ENCODE measurements at regions not wholly inside any gene's neighbourhood (a gene's known extent, or its start where the extent isn't known, plus 50 kb on each side); places are given as distances from the start of the nearest gene placed in this dataset.

DNA sequence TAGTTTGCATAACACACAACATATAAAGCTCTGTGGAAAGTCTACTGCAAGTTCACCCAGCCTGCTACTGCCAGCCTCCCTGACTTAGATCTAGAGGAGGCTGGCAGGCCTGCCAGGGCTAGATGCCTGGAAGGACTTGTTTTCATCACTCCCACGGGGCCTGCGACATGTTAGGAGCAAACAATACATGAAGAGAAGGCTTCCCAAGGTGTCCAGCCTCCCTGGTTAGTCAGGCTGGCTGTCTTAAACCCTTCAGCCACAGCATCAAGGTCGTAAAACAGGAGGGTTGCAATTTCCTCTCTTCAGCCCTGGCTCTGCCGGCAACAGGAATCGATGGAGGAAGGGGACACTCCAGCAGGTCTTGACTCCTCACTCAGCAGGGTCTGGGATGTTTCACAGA is 104.5 kb downstream of the NGF start:
- no peak for DNase-seq (ENCODE audit: low spot score)

DNA sequence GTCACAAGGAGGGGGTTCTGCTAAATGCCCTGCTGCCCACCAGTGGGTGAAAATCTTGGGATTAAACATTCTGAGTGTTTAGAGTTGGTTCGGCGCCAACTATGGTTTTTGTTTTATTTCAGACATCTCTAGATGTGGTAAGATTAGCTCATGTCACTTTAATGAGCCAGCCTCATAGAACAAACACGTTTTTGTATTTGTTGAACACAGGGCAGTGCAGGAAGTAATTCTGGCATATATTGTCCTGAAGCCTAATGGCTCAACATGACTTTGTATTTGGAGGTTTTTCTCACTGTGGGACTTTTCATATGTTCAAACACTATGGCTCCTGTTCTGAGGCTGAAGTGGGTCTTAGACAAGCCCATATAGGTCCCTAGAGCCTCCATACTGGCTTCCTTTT is 107.8 kb downstream of the NGF start:
- DNase-seq (ENCODE audit: low spot score): no peak

DNA sequence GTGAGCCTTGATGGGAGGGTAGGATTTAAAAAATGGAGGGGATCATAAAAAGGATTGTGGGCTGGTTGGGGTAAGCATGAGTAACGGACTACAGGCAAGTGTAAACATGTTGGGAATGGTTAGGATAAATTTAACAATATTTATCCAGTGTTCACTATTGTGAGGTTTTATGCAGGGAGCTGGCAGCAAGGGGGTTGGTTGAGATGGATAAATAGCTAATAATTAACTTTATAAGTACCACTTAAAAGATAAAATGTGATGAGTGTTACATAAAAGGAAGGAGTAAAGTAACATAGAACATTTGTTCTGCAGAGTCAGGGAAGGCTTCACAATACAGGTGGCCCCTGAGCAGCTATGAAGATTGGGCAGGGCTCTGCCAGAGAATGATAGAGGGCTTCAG is 109.0 kb downstream of the NGF start:
- DNase-seq (ENCODE audit: low spot score): no peak

DNA sequence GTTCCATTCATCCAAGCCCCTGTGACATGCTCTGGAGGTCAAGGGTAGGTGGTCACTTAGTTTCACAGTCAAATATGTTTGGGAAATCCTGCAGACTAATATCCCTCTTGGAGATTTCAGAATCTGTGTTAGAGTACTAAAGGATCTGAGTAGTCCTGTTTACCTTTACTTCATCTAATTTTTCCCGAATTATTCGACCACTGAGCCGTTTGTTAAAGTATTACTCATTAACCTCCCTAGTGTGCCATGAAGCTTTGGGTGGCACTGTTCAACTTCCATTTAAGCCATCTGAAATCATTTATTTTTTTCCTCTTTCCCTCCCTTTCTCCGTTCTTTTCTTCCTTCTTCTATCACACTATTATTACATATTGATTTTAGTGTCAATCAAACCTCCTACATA is 109.9 kb downstream of the NGF start:
- no peak for DNase-seq (ENCODE audit: low spot score)

DNA sequence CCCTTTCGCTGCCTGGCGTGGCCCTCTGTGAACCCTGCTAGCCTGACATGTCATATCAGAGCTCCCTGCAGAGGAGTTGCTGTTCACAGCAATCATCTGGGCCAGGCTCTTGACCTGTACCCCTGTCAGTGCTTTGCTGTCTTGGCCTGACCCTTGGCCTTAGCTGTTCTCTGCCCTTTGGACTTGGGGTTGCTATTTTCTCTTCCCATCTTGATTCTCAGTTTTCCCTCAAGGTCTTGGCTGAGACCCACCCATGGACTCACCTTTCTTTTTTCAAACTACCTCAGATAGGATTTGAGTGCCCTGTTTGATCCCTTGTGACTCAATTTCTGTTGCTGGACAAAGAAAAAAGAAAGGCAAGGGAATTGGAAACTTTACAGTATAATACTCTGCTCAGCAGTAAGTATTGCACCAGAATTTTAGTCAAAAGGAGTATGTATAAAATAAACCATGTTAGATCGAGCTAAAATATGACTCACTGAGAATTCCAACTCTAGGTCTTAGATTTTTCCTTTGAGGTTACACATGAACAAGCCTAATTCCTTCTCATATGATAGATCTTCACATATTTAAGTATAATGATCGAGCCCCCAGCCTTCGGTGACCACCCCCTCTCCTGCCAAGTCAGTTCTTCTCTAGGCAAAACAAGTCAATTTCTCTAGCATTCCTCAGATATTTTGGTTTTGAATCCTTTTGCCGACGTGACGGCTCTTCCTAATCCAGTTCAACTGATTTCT is 110.5 kb downstream of the NGF start:
- no peak for DNase-seq (ENCODE audit: low spot score)

DNA sequence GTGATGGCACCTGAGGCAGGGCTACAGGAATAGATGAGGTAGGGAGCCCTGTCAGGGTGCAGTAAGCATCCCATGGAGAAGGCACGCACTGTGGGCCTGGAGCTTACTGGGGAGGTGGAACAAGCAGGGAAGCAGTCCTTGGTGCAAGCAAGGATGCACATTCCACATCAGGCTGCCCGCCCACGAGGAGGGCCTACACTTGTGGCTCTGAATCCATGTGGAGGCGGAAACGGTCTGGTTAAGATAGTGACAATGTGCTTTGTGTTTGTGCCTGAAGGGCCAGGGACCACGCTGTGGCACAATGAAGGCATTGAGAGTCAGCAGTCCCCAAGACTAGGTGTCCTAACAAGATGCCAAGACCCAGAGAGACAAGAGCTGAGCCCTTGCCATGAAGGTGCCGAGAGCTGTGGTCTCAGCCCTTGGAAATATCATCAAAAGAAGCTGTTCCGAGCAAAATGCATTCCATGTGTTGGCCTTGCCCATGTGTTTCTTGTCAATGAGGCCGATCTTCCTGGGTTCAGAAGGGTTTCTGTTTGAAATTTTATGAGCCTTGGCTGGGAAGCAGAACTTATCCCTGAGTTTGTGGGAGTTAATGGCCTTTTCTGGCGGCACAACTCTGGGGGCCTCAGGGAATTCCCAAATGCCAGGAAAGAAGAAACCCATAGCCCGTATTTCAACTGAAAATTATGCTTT is 111.9 kb downstream of the NGF start:
- no peak for DNase-seq (ENCODE audit: low spot score)

DNA sequence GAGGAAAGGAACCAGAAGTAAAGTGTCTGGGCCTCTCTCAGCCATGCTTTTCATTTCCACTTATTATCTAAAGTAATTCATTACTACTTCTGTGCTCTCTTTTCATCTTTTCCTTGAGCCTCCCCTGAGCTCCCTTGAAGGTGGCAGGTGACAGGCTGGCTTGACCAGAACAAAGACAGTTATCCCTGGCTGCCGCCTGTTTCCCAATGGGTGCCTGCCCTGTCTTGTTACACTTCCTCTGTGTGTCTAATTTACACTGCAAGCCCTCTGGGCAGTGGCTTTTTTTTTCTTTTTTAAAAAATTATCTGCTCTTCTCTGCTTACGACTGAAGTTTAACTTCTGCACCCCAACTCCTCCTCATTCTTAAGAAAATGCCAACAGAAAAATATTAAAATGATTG is 113.4 kb downstream of the NGF start:
- no peak for DNase-seq (ENCODE audit: low spot score)

DNA sequence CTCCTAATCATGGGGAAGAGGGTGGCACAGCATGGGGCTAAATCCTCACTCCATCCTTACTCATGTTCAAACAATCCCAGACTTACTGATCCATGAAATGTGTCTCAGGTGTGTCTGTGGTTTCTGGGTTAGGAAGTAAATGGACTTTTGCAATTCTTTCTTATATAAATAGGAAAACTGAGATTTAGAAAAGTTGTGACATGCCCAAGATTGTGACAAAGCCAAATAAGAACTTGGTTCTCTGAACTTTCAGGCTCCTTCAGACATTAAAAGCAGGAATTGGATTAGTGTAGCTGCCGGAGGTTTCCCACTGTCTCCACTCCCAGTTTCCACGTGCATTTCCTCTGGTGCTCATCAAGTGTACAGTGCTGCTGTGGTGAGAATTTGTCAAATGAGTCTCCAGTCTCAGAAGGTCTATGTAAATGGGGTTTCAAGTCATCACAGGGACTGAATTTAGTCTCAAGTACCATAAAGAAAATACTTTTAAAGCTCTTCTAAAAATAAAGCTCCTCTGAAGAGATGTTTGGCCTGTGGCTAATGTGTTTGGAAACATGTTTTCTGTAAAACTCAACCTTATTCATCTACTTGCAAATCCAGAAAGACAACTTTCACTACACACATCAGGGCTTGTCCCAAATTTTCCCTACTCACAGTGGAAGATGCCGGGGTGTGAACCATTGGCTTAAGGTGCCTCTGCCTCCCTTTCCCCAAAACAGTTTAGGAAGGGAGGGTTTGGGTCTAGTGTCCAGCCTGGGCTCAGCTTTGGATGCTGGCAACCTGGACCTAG is 115.2 kb downstream of the NGF start:
- no peak for DNase-seq (ENCODE audit: low spot score)

DNA sequence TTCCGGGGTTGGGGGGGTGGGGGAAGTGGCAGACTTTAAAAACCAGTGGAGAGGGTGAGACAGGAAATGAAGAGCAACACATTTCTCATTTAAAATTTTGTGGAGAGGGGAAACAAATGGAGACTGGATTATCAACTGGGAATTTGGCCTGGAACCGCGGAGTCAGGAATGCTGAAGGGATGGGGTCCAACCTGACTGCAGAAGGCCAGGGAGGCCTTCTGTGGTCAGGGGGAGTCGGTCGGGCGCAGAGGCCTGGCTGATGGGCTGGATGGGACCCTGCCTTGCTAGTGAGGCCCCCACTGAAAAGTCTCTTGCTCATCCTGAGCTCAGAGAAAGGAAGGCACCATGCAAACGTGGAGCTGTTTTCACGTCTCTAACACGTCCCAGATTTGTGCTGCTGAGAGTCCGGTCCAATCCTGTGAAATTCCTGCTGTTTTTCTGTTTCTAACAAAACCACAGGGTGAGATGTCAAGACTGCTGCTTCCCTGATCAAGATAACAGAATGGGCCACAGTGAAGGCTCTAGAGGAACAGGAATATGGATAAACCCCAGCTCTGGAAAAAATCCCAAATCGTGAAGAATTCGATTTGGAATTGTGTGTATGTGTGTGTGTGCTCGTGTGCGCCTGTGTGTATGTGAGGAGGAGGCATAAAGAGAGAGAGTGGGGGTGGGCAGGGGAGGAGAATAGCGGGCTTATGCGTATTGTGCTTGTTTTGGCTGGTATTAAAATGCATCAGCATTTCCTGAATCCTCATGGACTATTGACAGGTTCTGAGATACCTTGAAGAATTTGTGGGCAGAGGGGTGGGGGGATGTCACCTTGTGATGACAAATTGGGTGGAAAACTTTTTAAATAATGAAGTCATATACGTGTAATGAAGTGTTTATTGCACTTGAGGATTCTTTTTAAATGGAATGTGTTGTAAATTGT is 117.4 kb downstream of the NGF start:
- DNase-seq (ENCODE audit: low spot score): no peak

DNA sequence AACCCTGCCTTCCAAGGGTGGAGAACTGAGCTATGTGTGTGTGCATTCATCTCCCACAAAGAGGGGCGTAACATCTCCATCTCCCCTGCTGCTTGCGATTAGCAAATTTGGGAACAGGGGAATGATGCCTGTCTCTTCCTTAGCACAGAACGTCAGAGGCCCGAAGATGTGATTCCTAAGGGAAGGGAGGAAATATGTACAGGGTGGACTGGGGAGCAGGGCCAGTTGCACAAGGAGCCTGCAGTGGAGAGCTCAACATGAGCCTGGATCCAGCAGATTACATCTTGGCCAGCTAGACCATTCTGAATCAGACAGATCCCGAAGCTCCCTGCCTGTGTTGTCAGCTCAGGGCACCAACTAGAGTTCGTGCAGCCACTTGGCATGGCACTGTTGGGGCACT is 118.1 kb downstream of the NGF start:
- no peak for DNase-seq (ENCODE audit: low spot score)

DNA sequence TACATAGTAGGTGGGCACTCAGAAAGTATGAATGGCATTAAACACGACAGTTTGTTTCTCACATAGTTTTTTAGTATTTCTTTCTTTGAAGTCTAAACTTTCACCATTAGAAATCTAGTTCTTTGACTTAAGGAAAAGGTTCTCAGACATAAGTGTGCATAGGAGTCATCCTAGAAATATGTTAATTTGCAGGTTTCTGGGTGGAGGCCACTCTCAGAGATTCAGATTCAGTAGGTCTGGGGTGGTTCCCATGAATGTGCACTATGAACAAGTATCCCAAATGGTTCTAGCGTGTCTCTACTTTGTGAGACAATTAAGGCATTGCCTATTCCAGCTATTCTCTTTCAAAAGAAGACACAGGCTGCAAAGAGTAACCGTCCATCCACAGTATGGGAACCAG is 119.3 kb downstream of the NGF start:
- no peak for DNase-seq (ENCODE audit: low spot score)

DNA sequence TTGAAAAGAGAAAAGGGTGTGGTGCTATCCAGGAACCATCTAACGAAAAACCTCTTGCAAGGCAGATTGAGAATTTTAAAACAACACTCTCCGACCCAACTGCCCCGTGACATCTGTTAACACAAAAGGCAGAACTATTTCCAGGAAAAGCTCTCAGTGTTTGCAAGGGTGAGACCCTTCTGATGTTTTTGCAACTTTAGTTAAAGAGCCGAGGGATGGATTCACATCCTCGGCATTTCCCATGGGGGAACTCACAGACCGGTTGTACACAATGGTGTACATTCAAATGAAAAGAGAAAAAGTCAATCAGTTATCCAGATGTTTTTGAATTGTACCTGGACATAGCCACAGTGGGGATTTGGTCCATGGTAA is 120.0 kb downstream of the NGF start:
- DNase-seq (ENCODE audit: low spot score): no peak

DNA sequence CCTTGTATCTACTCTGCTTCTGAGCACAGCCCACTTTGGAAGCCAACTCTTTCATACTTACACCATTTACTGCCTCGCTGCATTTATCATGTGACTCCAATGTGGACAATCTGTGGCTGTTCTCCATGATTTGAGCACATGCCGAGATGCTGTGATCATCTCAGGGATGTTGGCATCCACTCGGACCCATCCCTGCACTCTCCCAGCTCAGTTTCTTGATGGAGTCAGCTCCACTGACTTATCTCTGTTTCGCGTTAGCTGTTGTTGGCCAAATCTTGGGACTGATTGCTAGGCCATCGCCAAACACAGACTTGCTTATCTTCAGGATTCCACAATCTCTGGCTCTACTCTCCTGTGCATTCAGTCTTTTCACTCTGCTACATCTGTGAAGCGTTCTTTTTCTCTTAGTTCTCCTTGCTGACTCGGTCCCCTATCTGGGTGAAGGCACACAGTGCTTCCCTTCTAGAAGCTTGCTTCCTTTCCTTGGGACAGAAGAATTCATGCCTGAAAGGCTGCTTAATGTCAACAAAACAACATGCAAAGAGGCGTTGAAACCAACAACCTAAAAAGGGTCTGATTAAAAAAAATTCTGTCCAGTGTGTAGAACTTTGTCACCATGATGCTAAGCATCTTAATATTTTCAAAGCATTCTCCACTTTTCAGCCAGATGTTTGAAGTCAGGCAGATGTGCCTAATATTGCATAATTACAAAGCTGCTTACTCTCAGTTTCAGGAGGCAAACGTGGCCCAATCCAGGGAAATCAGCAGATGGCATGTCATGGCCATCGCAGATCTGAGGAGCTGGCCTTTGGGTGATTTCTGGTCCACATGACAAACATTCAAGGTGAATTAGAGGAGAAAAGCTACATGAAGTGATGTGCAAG is 120.7 kb downstream of the NGF start:
- DNase-seq (ENCODE audit: low spot score): no peak

DNA sequence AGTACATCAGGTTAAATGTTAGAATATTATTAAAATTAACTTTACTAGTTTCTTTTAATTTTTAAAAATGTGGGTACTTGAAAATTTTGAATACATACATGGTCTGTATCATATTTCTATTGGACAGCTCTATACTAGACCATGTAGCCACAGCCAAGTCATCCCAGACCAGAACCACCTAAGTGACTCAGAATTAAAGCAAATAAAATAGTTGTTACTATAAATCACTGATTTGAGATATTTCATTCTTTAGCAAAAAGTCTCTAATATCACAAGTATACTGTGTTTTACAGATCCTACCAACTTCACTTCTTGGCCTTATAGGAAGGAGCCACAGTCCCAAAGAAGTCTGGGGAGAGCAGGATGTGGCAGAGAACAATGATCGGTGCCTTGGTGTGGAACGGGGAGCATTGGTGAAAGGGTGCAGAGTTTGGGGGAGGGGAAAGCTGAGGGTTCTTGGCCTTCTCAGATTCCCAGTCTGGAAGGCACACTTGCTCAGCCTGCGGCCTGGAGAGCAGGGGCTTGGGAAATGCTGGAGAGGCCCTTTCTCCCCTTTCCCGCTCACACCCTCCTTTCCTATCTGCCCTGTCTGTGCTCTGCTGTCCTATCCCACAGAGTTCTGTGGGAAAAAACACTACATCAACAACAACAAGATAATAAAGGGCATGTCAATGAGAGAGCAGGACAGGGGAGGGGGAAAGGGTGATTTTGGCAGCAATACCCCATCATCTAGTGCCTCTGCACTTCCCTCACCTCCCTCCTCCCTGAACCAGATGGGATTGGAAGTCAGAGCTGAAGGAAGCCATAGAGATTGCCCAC is 122.1 kb downstream of the NGF start:
- DNase-seq (ENCODE audit: low spot score): no peak

DNA sequence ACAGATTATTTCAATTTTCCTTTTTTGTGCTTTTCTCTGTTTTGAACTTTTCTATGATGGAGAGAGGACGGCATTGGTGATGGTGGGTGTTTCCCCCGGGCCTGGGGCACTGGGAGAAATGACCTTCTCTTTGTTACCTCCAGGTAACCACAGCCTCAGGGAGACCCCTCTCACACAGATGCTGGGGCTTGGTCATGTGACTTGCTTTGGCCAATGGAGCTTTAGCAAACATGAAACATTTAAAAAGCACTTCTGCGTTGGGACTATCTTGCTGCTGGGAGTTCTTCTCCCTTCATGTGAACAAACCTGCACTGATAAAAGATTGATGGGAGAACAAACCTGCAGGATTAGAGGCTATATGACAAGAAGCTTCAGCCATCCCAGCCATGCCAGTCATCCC is 122.9 kb downstream of the NGF start:
- DNase-seq (ENCODE audit: low spot score): no peak

DNA sequence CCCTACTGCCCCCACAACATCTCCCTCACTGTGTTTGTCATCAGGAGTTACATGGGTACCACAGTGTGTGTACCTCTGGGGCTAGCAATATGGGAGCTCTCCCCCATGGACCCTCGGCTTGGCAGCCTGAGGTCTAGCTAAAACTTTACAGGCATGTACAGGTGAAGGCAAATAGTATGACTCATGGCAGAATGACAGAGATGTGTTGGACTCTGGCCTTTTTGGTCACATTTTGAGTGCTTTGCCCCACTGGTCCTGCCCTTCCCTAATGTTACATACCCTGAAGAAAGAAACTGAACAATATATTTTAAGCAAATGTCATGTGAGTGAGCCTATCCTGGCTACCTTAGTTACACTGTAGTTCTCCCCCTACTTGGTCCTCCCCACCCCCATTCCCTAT is 124.0 kb downstream of the NGF start:
- DNase-seq (ENCODE audit: low spot score): no peak

DNA sequence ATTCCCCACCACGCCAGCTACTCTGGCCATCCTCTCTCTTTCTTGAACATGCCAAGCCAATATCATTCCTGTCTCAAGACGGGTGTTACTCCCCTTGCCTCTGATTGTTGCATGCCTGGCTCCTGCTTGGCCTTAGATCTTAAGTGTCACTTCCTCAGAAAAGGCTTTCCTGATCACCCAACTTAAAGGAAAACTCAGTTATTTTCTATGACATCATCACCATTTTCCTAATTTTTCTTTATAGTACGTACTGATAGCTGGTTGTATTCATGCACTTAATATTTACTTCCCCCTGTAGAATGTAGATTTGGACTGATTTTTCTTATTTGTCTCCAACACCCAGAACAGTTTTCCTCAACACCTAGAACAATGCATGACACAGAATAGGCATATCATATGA is 123.8 kb upstream of the TSPAN2 start:
- DNase-seq (ENCODE audit: low spot score): no peak

DNA sequence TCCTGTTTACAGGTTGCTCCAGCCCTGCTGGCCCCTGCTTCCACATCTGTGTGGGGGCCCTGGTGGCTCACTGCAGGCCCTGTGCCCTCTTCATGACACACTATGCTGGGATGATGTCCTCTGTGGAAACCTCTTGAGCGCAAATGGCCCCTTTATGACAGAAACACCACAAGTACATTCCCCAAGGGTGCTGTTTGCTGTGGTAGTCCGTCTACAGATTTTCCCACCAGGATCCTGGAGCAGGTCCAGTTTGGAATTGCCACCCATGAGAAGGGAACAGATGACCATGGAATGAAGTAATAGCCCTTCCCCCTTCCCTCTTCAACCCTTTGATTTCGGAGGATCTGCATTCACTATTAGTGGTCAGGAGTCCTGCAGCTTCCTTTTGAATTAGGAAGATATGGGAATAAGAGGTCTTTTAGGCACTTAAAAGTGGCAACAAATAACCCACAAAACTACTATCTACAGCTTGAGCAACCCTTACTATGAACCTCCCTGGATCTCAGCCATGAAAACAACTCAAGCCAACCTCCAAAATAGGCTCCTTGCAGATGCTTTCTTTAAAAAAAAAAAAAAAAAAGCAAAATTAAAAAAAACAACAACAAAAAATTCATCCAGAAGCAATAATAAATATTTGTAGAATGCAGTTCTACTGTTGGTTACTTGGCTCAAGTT is 121.9 kb upstream of the TSPAN2 start:
- no peak for DNase-seq (ENCODE audit: low spot score)

DNA sequence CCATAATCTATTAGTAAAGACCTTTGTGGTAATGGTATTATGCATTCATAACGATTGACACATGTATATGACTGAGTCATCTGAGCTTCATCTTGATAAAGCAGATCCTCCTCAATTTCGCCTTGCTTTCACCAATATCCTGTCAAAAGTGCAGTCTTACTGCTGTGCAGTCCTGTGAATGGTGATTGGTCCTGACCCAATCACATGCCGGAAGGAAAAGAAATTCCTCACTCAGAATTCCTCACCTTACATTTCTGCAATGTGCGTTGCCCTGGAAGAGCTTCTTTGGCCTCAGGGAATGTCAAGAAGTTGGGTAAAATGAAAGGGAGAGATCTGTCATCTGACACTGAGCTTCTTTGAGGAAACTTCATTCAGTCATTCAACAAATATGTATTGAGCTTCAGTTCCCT is 121.0 kb upstream of the TSPAN2 start:
- DNase-seq (ENCODE audit: low spot score): no peak

DNA sequence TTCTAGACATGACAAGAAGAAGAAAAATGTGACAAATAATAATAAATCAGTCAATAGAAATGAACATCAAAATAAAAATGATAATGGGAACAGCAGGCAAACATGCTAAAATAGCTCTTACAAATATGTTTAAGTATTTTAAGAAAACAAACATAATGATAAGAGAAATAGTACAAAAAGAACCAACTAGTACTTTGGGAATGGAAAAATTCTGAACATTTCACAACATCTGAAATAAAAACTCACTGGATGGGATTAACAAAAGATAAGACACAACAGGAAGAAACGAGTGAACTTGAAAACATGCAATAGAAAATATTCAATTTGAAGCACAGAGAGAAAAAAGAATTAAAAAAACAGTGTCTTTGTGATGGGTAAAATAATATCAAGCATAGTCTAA is 115.2 kb upstream of the TSPAN2 start:
- DNase-seq (ENCODE audit: low spot score): no peak
